Muscle layer of duodenum (tissue), 2 donors: ENCODE measurements at regions not wholly inside any gene's neighbourhood (a gene's known extent, or its start where the extent isn't known, plus 50 kb on each side); places are given as distances from the start of the nearest gene placed in this dataset.
"Not testable (repeated sequence)": the region's sequence is repeated elsewhere in the genome, so short reads cannot be mapped to it uniquely, and the experiment has no call there.

Experiments used
- H3K27ac ChIP-seq: one replicate; pipeline ENCODE4 v1.7.0; 2013; ENCODE audit warnings: mild to moderate bottlenecking, low read length
- H3K27me3 ChIP-seq: one replicate; pipeline ENCODE4 v1.7.0; 2013; ENCODE audit warnings: low read depth, mild to moderate bottlenecking, control low read depth, low read length
- H3K36me3 ChIP-seq, 2 donors: one replicate each; pipeline ENCODE4 v1.7.0; 2013; ENCODE audit warnings: low read length in 2 of 2, control low read depth in 1 of 2, mild to moderate bottlenecking in 1 of 2; ENCODE audit not compliant: insufficient read depth in 2 of 2, control insufficient read depth in 1 of 2
- H3K4me1 ChIP-seq, 2 donors: one replicate each; pipeline ENCODE4 v1.7.0; 2013; ENCODE audit warnings: low read length in 2 of 2, mild to moderate bottlenecking in 2 of 2, control low read depth in 1 of 2, moderate library complexity in 1 of 2; ENCODE audit not compliant: insufficient read depth in 2 of 2, control insufficient read depth in 1 of 2
- H3K4me3 ChIP-seq, 2 donors: one replicate each; pipeline ENCODE4 v1.7.0; 2013; ENCODE audit warnings: low read length in 2 of 2, low read depth in 1 of 2, mild to moderate bottlenecking in 1 of 2
- H3K9me3 ChIP-seq, 2 donors: one replicate each; pipeline ENCODE4 v1.7.0; 2013; ENCODE audit warnings: low read length in 2 of 2, control low read depth in 1 of 2, mild to moderate bottlenecking in 1 of 2; ENCODE audit not compliant: control insufficient read depth in 1 of 2
- donor health status: healthy.

GRCh38 chr5:38148021-38148625, 110.2 kb upstream of the EGFLAM start:
- no peaks in the 10 kb centered on the region for H3K9me3 ChIP-seq
- no peak overlapping the region for H3K4me3 ChIP-seq
- no peaks in the 10 kb centered on the region for H3K4me1 ChIP-seq
- H3K27ac ChIP-seq: no peak overlapping the region
- H3K27me3 ChIP-seq: no peaks in the 10 kb centered on the region
- H3K36me3 ChIP-seq: no peaks in the 10 kb centered on the region

GRCh38 chr5:38143384-38143783, 115.0 kb upstream of the EGFLAM start:
- H3K4me1 ChIP-seq: no peaks in the 10 kb centered on the region

GRCh38 chr5:38141665-38142064, 116.7 kb upstream of the EGFLAM start:
- Histone ChIP-seq H3K27ac (no peak overlapping the region), H3K36me3 (no peaks in the 10 kb centered on the region), H3K4me1 (no peaks in the 10 kb centered on the region), H3K27me3 (no peaks in the 10 kb centered on the region), H3K9me3 (no peaks in the 10 kb centered on the region), H3K4me3 (no peak overlapping the region)

More at GRCh38 chr5:38143384-38143783, 115.0 kb upstream of the EGFLAM start:
- no peak overlapping the region for H3K27ac ChIP-seq
- H3K27me3 ChIP-seq: no peaks in the 10 kb centered on the region
- no peaks in the 10 kb centered on the region for H3K36me3 ChIP-seq
- no peak overlapping the region for H3K4me3 ChIP-seq
- H3K9me3 ChIP-seq: no peaks in the 10 kb centered on the region

GRCh38 chr5:38138574-38138973, 119.8 kb upstream of the EGFLAM start:
- no peaks in the 10 kb centered on the region for H3K4me1 ChIP-seq
- no peak overlapping the region for H3K4me3 ChIP-seq
- no peak overlapping the region for H3K27ac ChIP-seq
- no peaks in the 10 kb centered on the region for H3K27me3 ChIP-seq
- no peaks in the 10 kb centered on the region for H3K36me3 ChIP-seq
- H3K9me3 ChIP-seq: no peaks in the 10 kb centered on the region

- H3K4me3 ChIP-seq: no peak overlapping the region
- H3K36me3 ChIP-seq: no peaks in the 10 kb centered on the region
- H3K9me3 ChIP-seq: no peaks in the 10 kb centered on the region
- no peak overlapping the region for H3K27ac ChIP-seq
- no peaks in the 10 kb centered on the region for H3K4me1 ChIP-seq
- H3K27me3 ChIP-seq: no peaks in the 10 kb centered on the region
Observed at GRCh38 chr5:38135486-38136039, 122.8 kb upstream of the EGFLAM start.

- Histone ChIP-seq H3K9me3 (no peaks in the 10 kb centered on the region), H3K4me1 (no peaks in the 10 kb centered on the region), H3K27ac (no peak overlapping the region), H3K36me3 (no peaks in the 10 kb centered on the region), H3K27me3 (no peaks in the 10 kb centered on the region), H3K4me3 (no peak overlapping the region)
Observed at GRCh38 chr5:38134810-38135209, 123.5 kb upstream of the EGFLAM start.

GRCh38 chr5:38134294-38134693, 124.1 kb upstream of the EGFLAM start:
- not testable (repeated sequence) for H3K4me1 ChIP-seq, H3K9me3 ChIP-seq, H3K36me3 ChIP-seq, H3K27ac ChIP-seq, H3K27me3 ChIP-seq, H3K4me3 ChIP-seq

GRCh38 chr5:38131686-38132085, 126.7 kb upstream of the EGFLAM start:
- Histone ChIP-seq H3K27me3 (no peaks in the 10 kb centered on the region), H3K9me3 (no peaks in the 10 kb centered on the region), H3K27ac (no peak overlapping the region), H3K36me3 (no peaks in the 10 kb centered on the region), H3K4me3 (no peak overlapping the region), H3K4me1 (no peaks in the 10 kb centered on the region)

GRCh38 chr5:38124321-38124720, 134.0 kb upstream of the EGFLAM start:
- Histone ChIP-seq H3K36me3 (no peaks in the 10 kb centered on the region), H3K4me1 (no peaks in the 10 kb centered on the region), H3K27me3 (no peaks in the 10 kb centered on the region), H3K9me3 (no peaks in the 10 kb centered on the region), H3K27ac (no peak overlapping the region), H3K4me3 (no peak overlapping the region)

- H3K9me3 ChIP-seq: no peaks in the 10 kb centered on the region
- H3K27me3 ChIP-seq: no peaks in the 10 kb centered on the region
- no peaks in the 10 kb centered on the region for H3K4me1 ChIP-seq
- H3K36me3 ChIP-seq: no peaks in the 10 kb centered on the region
- H3K27ac ChIP-seq: no peak overlapping the region
- no peak overlapping the region for H3K4me3 ChIP-seq
Observed at GRCh38 chr5:38121420-38121819, 136.9 kb upstream of the EGFLAM start.

GRCh38 chr5:38119836-38120235, 138.5 kb upstream of the EGFLAM start:
- Histone ChIP-seq H3K4me3 (no peak overlapping the region), H3K9me3 (no peaks in the 10 kb centered on the region), H3K27ac (no peak overlapping the region), H3K27me3 (no peaks in the 10 kb centered on the region), H3K4me1 (no peaks in the 10 kb centered on the region), H3K36me3 (no peaks in the 10 kb centered on the region)
